ENCODE measurements at regions not wholly inside any gene's neighbourhood (a gene's known extent, or its start where the extent isn't known, plus 50 kb on each side); places are given as distances from the start of the nearest gene placed in this dataset.

GRCh38 chr12:58481811-58482210, 438.5 kb downstream of the LRIG3 start:
- DNase-seq = no peak
- 49 to 64% (median 56%) methylated on average over 3 of the region's 3 CpGs for WGBS, 3 donors
- no peak for TF ChIP-seq CTCF (IDR thresholded peaks at IDR 0.05)
- Histone ChIP-seq H3K27ac (no peak overlapping the region), H3K36me3 (ENCODE audit: insufficient read depth in 1 of 2, low read depth in 1 of 2) (no peaks in the 10 kb centered on the region), H3K4me1 (no peaks in the 10 kb centered on the region), H3K4me3 (no peak overlapping the region), H3K27me3 (ENCODE audit: insufficient read depth in 3 of 3, low read length in 2 of 3) (no peaks in the 10 kb centered on the region), H3K9me3 (no peaks in the 10 kb centered on the region)
- no peak for ATAC-seq
- intact Hi-C loops (cut with DNase I) = no loop called here

GRCh38 chr12:58487255-58487654, 433.0 kb downstream of the LRIG3 start:
- no peak overlapping the region for H3K27ac ChIP-seq
- H3K4me1 ChIP-seq = no peaks in the 10 kb centered on the region
- DNase-seq (no peak), ATAC-seq (no peak)
- intact Hi-C loops (cut with DNase I) = no loop called here
- H3K4me3 ChIP-seq = no peak overlapping the region
- TF ChIP-seq CTCF (IDR thresholded peaks at IDR 0.05) = no peak
- H3K36me3 ChIP-seq (ENCODE audit: insufficient read depth in 1 of 2, low read depth in 1 of 2) = no peaks in the 10 kb centered on the region
- H3K9me3 ChIP-seq = no peaks in the 10 kb centered on the region
- no peaks in the 10 kb centered on the region for H3K27me3 ChIP-seq (ENCODE audit: insufficient read depth in 3 of 3, low read length in 2 of 3)
- 4 to 8% (median 7%) methylated on average over 1 of the region's 1 CpG for WGBS, 3 donors

GRCh38 chr12:58487678-58488161, 432.6 kb downstream of the LRIG3 start:
- intact Hi-C loops (cut with DNase I) = no loop called here
- no peak overlapping the region for H3K27ac ChIP-seq
- H3K4me1 ChIP-seq = no peaks in the 10 kb centered on the region
- TF ChIP-seq CTCF (IDR thresholded peaks at IDR 0.05) = no peak
- H3K27me3 ChIP-seq (ENCODE audit: insufficient read depth in 3 of 3, low read length in 2 of 3) = no peaks in the 10 kb centered on the region
- no peaks in the 10 kb centered on the region for H3K9me3 ChIP-seq
- 60 to 67% (median 67%) methylated on average over 1 of the region's 1 CpG for WGBS, 3 donors
- ATAC-seq = no peak
- no peaks in the 10 kb centered on the region for H3K36me3 ChIP-seq (ENCODE audit: insufficient read depth in 1 of 2, low read depth in 1 of 2)
- H3K4me3 ChIP-seq = no peak overlapping the region
- DNase-seq = no peak

- H3K9me3 ChIP-seq = no peaks in the 10 kb centered on the region
- H3K27me3 ChIP-seq (ENCODE audit: insufficient read depth in 3 of 3, low read length in 2 of 3) = no peaks in the 10 kb centered on the region
- intact Hi-C loops (cut with DNase I) = no loop called here
- no peak for ATAC-seq
- H3K27ac ChIP-seq = no peak overlapping the region
- H3K36me3 ChIP-seq (ENCODE audit: insufficient read depth in 1 of 2, low read depth in 1 of 2) = no peaks in the 10 kb centered on the region
- H3K4me3 ChIP-seq = no peak overlapping the region
- H3K4me1 ChIP-seq = no peaks in the 10 kb centered on the region
- 54 to 75% (median 57%) methylated on average over 1 of the region's 1 CpG for WGBS, 3 donors
- no peak for TF ChIP-seq CTCF (IDR thresholded peaks at IDR 0.05)
- no peak for DNase-seq
Observed at GRCh38 chr12:58489394-58489793, 430.9 kb downstream of the LRIG3 start.

- WGBS, 3 donors = 83 to 85% (median 84%) methylated on average over 3 of the region's 3 CpGs
- no peak for TF ChIP-seq CTCF (IDR thresholded peaks at IDR 0.05)
- Histone ChIP-seq H3K9me3 (no peaks in the 10 kb centered on the region), H3K4me1 (no peaks in the 10 kb centered on the region), H3K27ac (no peak overlapping the region), H3K4me3 (no peak overlapping the region), H3K27me3 (ENCODE audit: insufficient read depth in 3 of 3, low read length in 2 of 3) (no peaks in the 10 kb centered on the region), H3K36me3 (ENCODE audit: insufficient read depth in 1 of 2, low read depth in 1 of 2) (no peaks in the 10 kb centered on the region)
- intact Hi-C loops (cut with DNase I) = no loop called here
- DNase-seq (no peak), ATAC-seq (no peak)
Observed at GRCh38 chr12:58491306-58491705, 429.0 kb downstream of the LRIG3 start.
